H9 (cell line): ENCODE measurements at regions not wholly inside any gene's neighbourhood (a gene's known extent, or its start where the extent isn't known, plus 50 kb on each side); places are given as distances from the start of the nearest gene placed in this dataset.

Experiments
- DNase-seq: peaks from one replicate; pipeline ENCODE4 v3.0.0-alpha.2; 2017
- H2AFZ ChIP-seq: one replicate; pipeline ENCODE4 v1.6.1; 2013; ENCODE audit warnings: mild to moderate bottlenecking, low read length, control low read depth, moderate library complexity
- H2AK5ac ChIP-seq: 2 replicates; pipeline ENCODE4 v1.6.1; 2013; ENCODE audit warnings: low read length, control low read depth, mixed read lengths; ENCODE audit not compliant: insufficient read length
- H2BK120ac ChIP-seq: one replicate; pipeline ENCODE4 v1.6.1; 2013; ENCODE audit warnings: low read depth, mild to moderate bottlenecking, low read length, control low read depth, inconsistent platforms; ENCODE audit not compliant: poor library complexity, severe bottlenecking
- H2BK12ac ChIP-seq: 2 replicates; pipeline ENCODE4 v1.6.1; 2013; ENCODE audit warnings: low read length, control low read depth, mixed read lengths, low read depth; ENCODE audit not compliant: insufficient read length
- H2BK15ac ChIP-seq: 2 replicates; pipeline ENCODE4 v1.6.1; 2013; ENCODE audit warnings: low read depth, low read length, control low read depth
- H2BK20ac ChIP-seq: one replicate; pipeline ENCODE4 v1.6.1; 2013; ENCODE audit warnings: low read depth, mild to moderate bottlenecking, low read length, control low read depth, inconsistent platforms; ENCODE audit not compliant: poor library complexity, severe bottlenecking
- H2BK5ac ChIP-seq: 2 replicates; pipeline ENCODE4 v1.6.1; 2013; ENCODE audit warnings: low read length, control low read depth, mixed read lengths; ENCODE audit not compliant: insufficient read length
- H3K14ac ChIP-seq: 2 replicates; pipeline ENCODE4 v1.6.1; 2013; ENCODE audit warnings: low read length, control low read depth; ENCODE audit not compliant: insufficient read depth
- H3K18ac ChIP-seq: 2 replicates; pipeline ENCODE4 v1.6.1; 2013; ENCODE audit warnings: low read depth, mild to moderate bottlenecking, mixed read lengths, low read length, control low read depth; ENCODE audit not compliant: insufficient read length
- H3K23ac ChIP-seq: 2 replicates; pipeline ENCODE4 v1.6.1; 2013; ENCODE audit warnings: low read length, control low read depth, mixed read lengths, low read depth; ENCODE audit not compliant: insufficient read length
- H3K23me2 ChIP-seq: 2 replicates; pipeline ENCODE4 v1.6.1; 2013; ENCODE audit warnings: low read depth, mild to moderate bottlenecking, mixed read lengths, low read length, control low read depth; ENCODE audit not compliant: insufficient read length, poor library complexity, severe bottlenecking
- H3K27ac ChIP-seq: 2 replicates; pipeline ENCODE4 v1.5.1; 2013; ENCODE audit warnings: low read length, control low read depth, mixed read lengths, low read depth; ENCODE audit not compliant: insufficient read length
- H3K27me3 ChIP-seq: 2 replicates; pipeline ENCODE4 v1.6.1; 2013; ENCODE audit warnings: low read length, control low read depth, inconsistent platforms; ENCODE audit not compliant: insufficient read depth
- H3K4ac ChIP-seq: 2 replicates; pipeline ENCODE4 v1.6.1; 2013; ENCODE audit warnings: low read depth, mild to moderate bottlenecking, control low read depth, inconsistent platforms, low read length, moderate library complexity
- H3K4me1 ChIP-seq: 2 replicates; pipeline ENCODE4 v1.6.1; 2013; ENCODE audit warnings: low read length, control low read depth, inconsistent platforms; ENCODE audit not compliant: insufficient read depth
- H3K4me2 ChIP-seq: 2 replicates; pipeline ENCODE4 v1.6.1; 2013; ENCODE audit warnings: low read length, control low read depth, mixed read lengths; ENCODE audit not compliant: insufficient read length, insufficient read depth
- H3K56ac ChIP-seq: 2 replicates; pipeline ENCODE4 v1.6.1; 2013; ENCODE audit warnings: low read depth, mild to moderate bottlenecking, mixed read lengths, low read length, control low read depth; ENCODE audit not compliant: insufficient read length
- H3K79me1 ChIP-seq: 2 replicates; pipeline ENCODE4 v1.6.1; 2013; ENCODE audit warnings: low read depth, mild to moderate bottlenecking, moderate library complexity, low read length, control low read depth, inconsistent platforms; ENCODE audit not compliant: insufficient read depth, poor library complexity, severe bottlenecking
- H3K79me2 ChIP-seq: 2 replicates; pipeline ENCODE4 v1.6.1; 2013; ENCODE audit warnings: low read length, control low read depth, inconsistent platforms; ENCODE audit not compliant: insufficient read depth
- H3K9ac ChIP-seq: 2 replicates; pipeline ENCODE4 v1.6.1; 2013; ENCODE audit warnings: low read length, control low read depth, mixed read lengths; ENCODE audit not compliant: insufficient read length; ENCODE audit errors: extremely low read depth
- H3K9me3 ChIP-seq: one replicate; pipeline ENCODE4 v1.6.1; 2013; ENCODE audit warnings: low read depth, low read length, inconsistent platforms; ENCODE audit not compliant: control insufficient read depth
- H3T11ph ChIP-seq: one replicate; pipeline ENCODE4 v1.6.1; 2013; ENCODE audit warnings: mild to moderate bottlenecking, low read length, control low read depth, inconsistent platforms
- H4K20me1 ChIP-seq: one replicate; pipeline ENCODE4 v1.6.1; 2013; ENCODE audit not compliant: control insufficient read depth, insufficient read length, insufficient read depth
- H4K5ac ChIP-seq: 2 replicates; pipeline ENCODE4 v1.6.1; 2013; ENCODE audit warnings: low read depth, mild to moderate bottlenecking, mixed read lengths, low read length, control low read depth; ENCODE audit not compliant: insufficient read length
- H4K8ac ChIP-seq: replicated peaks from 2 replicates; pipeline ENCODE4 v1.6.1; 2013; ENCODE audit warnings: low read length, control low read depth, mixed read lengths, low read depth; ENCODE audit not compliant: insufficient read length
- H4K91ac ChIP-seq: 2 replicates; pipeline ENCODE4 v1.6.1; 2013; ENCODE audit warnings: low read depth, mild to moderate bottlenecking, moderate library complexity, mixed read lengths, low read length, control low read depth; ENCODE audit not compliant: insufficient read length
- H3K27ac Mint-ChIP-seq, 3 experiments: 2 replicates in 2 of 3; 3 replicates in 1 of 3; pipeline ENCODE4 v1.8.0; 2020 to 2021; ENCODE audit warnings: mixed read lengths in 3 of 3, mild to moderate bottlenecking in 1 of 3, moderate library complexity in 1 of 3
- H3K27me3 Mint-ChIP-seq: 2 replicates; pipeline ENCODE4 v1.8.0; 2021; ENCODE audit warnings: low read depth, mild to moderate bottlenecking, moderate library complexity, mixed read lengths
- H3K36me3 Mint-ChIP-seq, 3 experiments: 2 replicates in 2 of 3; 3 replicates in 1 of 3; pipeline ENCODE4 v1.8.0; 2020 to 2021; ENCODE audit warnings: low read depth in 3 of 3, mixed read lengths in 3 of 3; ENCODE audit not compliant: insufficient read depth in 1 of 3
- H3K4me1 Mint-ChIP-seq, 2 experiments: 2 replicates each; pipeline ENCODE4 v1.8.0; 2020; ENCODE audit warnings: mixed read lengths in 2 of 2
- H3K4me3 Mint-ChIP-seq, 2 experiments: 2 replicates in 1 of 2; 3 replicates in 1 of 2; pipeline ENCODE4 v1.8.0; 2020 to 2021; ENCODE audit warnings: mild to moderate bottlenecking in 2 of 2, mixed read lengths in 2 of 2, moderate library complexity in 1 of 2
- H3K9me3 Mint-ChIP-seq, 2 experiments: 2 replicates in 1 of 2; 3 replicates in 1 of 2; pipeline ENCODE4 v1.8.0; 2020; ENCODE audit warnings: mild to moderate bottlenecking in 2 of 2, mixed read lengths in 2 of 2, moderate library complexity in 1 of 2
- CTCF ChIP-seq: fragments of 200-600 bp; sonication (generic); conservative IDR thresholded peaks from 3 replicates; pipeline ENCODE4 v1.8.0; 2021; ENCODE audit warnings: antibody characterized with exemption, mild to moderate bottlenecking
- WGBS: extraction: QIAGEN DNeasy Blood & Tissue Kit; methylation state at CpG from one replicate; pipeline ENCODE4 v1.1.7; 2013; ENCODE audit warnings: missing lambda C conversion rate, low lambda C conversion rate, mixed read lengths; ENCODE audit not compliant: insufficient read length; ENCODE audit errors: extremely low coverage; 5-methylcytosine and 5-hydroxymethylcytosine counted together

- Histone ChIP-seq H2BK15ac (no peak overlapping the region), H3K23me2 (no peaks in the 10 kb centered on the region), H3K4ac (no peak overlapping the region)
Measured at GRCh38 chrX:33273535-33273934, 62.2 kb upstream of the DMD start.

More at GRCh38 chrX:33273535-33273934, 62.2 kb upstream of the DMD start:
- no peak for DNase-seq
- Histone ChIP-seq H3K4me1 (no peaks in the 10 kb centered on the region), H3T11ph (no peak overlapping the region), H4K20me1 (no peaks in the 10 kb centered on the region), H2BK5ac (no peak overlapping the region), H3K27me3 (no peaks in the 10 kb centered on the region), H2AFZ (no peak overlapping the region), H4K91ac (no peak overlapping the region), H3K79me1 (no peaks in the 10 kb centered on the region), H2BK20ac (no peak overlapping the region), H4K5ac (no peak overlapping the region), H4K8ac (no peak overlapping the region), H3K14ac (no peak overlapping the region), H3K4me2 (no peak overlapping the region), H3K56ac (no peak overlapping the region), H2AK5ac (no peak overlapping the region), H2BK120ac (no peak overlapping the region), H3K9me3 (no peaks in the 10 kb centered on the region), H3K18ac (no peak overlapping the region), H3K23ac (no peak overlapping the region), H3K79me2 (no peaks in the 10 kb centered on the region), H2BK12ac (no peak overlapping the region), H3K9ac (no peak overlapping the region), H3K27ac (no peak overlapping the region)
- peaks cover 0 to 3% of the 10 kb centered on the region in 2 experiments; a peak in 3 of 5 replicates for H3K9me3 Mint-ChIP-seq
- no peak overlapping the region for H3K27ac Mint-ChIP-seq
- no peak overlapping the region for H3K4me3 Mint-ChIP-seq
- TF ChIP-seq CTCF, result no peak
- WGBS, result no CpG with 5 or more reads among the region's 1 CpG
- H3K27me3 Mint-ChIP-seq, result no peaks in the 10 kb centered on the region; the same call in 1 of the 2 replicates
- H3K36me3 Mint-ChIP-seq, result no peaks in the 10 kb centered on the region; a peak in 1 of 7 replicates
- peaks cover 0 to 4% of the 10 kb centered on the region in 2 experiments; a peak in 1 of 4 replicates for H3K4me1 Mint-ChIP-seq
